ENCODE measurements at regions not wholly inside any gene's neighbourhood (a gene's known extent, or its start where the extent isn't known, plus 50 kb on each side); places are given as distances from the start of the nearest gene placed in this dataset.

- no peak overlapping the region for H3K4me3 ChIP-seq
- no peaks in the 10 kb centered on the region for H3K9me3 ChIP-seq (ENCODE audit: low read depth, low read length)
- no peaks in the 10 kb centered on the region for H3K36me3 ChIP-seq (ENCODE audit: insufficient read depth, low read length)
- no peak for DNase-seq (ENCODE audit: low read depth, low spot score)
- H3K27ac ChIP-seq: no peak overlapping the region
- TF ChIP-seq EZH2 (IDR thresholded peaks at IDR 0.05) (no peak), POLR2AphosphoS5 (IDR thresholded peaks at IDR 0.05; ENCODE audit: borderline replicate concordance, low read depth, low read length) (no peak), FOXP2 (optimal IDR thresholded peaks at IDR 0.05; ENCODE audit: control extremely low read depth, extremely low read length, insufficient read depth) (no peak)
- H3K9ac ChIP-seq (ENCODE audit: insufficient read length): no peak overlapping the region
Observed at GRCh38 chr5:143567583-143568504, 164.4 kb upstream of the NR3C1 start.

GRCh38 chr5:143566139-143566538 lies 162.7 kb upstream of the NR3C1 start:
- Histone ChIP-seq H3K36me3 (ENCODE audit: insufficient read depth, low read length) (no peaks in the 10 kb centered on the region), H3K9ac (ENCODE audit: insufficient read length) (no peak overlapping the region), H3K9me3 (ENCODE audit: low read depth, low read length) (no peaks in the 10 kb centered on the region), H3K27ac (no peak overlapping the region), H3K4me3 (no peak overlapping the region)
- DNase-seq (ENCODE audit: low read depth, low spot score): no peak
- TF ChIP-seq FOXP2 (optimal IDR thresholded peaks at IDR 0.05; ENCODE audit: control extremely low read depth, extremely low read length, insufficient read depth) (no peak), POLR2AphosphoS5 (IDR thresholded peaks at IDR 0.05; ENCODE audit: borderline replicate concordance, low read depth, low read length) (no peak), EZH2 (IDR thresholded peaks at IDR 0.05) (no peak)

GRCh38 chr5:143564417-143564816 lies 160.9 kb upstream of the NR3C1 start:
- TF ChIP-seq FOXP2 (optimal IDR thresholded peaks at IDR 0.05; ENCODE audit: control extremely low read depth, extremely low read length, insufficient read depth): no peak
- no peak for TF ChIP-seq EZH2 (IDR thresholded peaks at IDR 0.05)
- TF ChIP-seq POLR2AphosphoS5 (IDR thresholded peaks at IDR 0.05; ENCODE audit: borderline replicate concordance, low read depth, low read length): no peak
- Histone ChIP-seq H3K9ac (ENCODE audit: insufficient read length) (no peak overlapping the region), H3K36me3 (ENCODE audit: insufficient read depth, low read length) (no peaks in the 10 kb centered on the region), H3K27ac (no peak overlapping the region), H3K4me3 (no peak overlapping the region), H3K9me3 (ENCODE audit: low read depth, low read length) (no peaks in the 10 kb centered on the region)
- DNase-seq (ENCODE audit: low read depth, low spot score): no peak

DNA sequence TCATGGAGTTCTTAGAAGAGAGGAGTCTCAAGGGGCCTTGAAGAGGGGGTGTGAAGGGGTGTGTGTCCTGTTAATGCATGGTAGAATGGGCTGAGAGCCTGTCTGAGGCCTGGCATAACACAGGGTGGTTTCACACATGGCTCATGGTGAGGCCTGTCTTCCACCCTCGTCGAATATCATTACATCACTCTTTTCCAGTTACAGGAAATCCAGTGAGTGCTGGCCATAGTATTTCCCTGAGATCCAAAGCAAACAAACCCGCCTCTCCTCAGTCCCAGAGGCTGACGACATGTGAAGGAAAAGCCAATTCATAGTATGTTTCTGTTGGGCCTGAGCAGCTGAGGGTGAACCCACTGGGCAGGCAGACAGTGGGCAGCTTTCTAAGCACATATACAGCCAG lies 159.4 kb upstream of the NR3C1 start:
- Histone ChIP-seq H3K27ac (no peak overlapping the region), H3K4me3 (no peak overlapping the region), H3K9ac (ENCODE audit: insufficient read length) (no peak overlapping the region), H3K9me3 (ENCODE audit: low read depth, low read length) (no peaks in the 10 kb centered on the region), H3K36me3 (ENCODE audit: insufficient read depth, low read length) (no peaks in the 10 kb centered on the region)
- DNase-seq (ENCODE audit: low read depth, low spot score): no peak
- TF ChIP-seq POLR2AphosphoS5 (IDR thresholded peaks at IDR 0.05; ENCODE audit: borderline replicate concordance, low read depth, low read length) (no peak), EZH2 (IDR thresholded peaks at IDR 0.05) (no peak), FOXP2 (optimal IDR thresholded peaks at IDR 0.05; ENCODE audit: control extremely low read depth, extremely low read length, insufficient read depth) (no peak)

DNA sequence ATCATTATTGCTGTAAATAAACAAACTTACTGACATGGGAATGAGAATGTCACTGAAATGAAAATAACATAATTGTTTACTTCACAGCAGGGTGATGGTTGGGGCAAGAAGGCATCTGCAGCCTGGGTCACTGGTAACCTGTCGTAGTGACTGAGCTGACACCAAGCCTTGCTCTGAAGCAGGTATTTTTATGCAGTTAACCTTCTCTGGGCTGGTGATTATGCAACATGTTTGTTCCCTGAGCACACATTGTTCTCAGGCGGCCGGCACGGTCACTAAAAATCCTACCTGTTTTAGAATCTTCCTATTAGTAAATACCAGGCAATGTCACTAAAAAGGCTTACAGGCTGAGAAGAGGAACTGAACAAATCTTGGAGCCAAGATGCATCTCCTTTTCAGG lies 157.7 kb upstream of the NR3C1 start:
- H3K9me3 ChIP-seq (ENCODE audit: low read depth, low read length): no peaks in the 10 kb centered on the region
- H3K36me3 ChIP-seq (ENCODE audit: insufficient read depth, low read length): no peaks in the 10 kb centered on the region
- no peak for TF ChIP-seq FOXP2 (optimal IDR thresholded peaks at IDR 0.05; ENCODE audit: control extremely low read depth, extremely low read length, insufficient read depth)
- no peak for TF ChIP-seq EZH2 (IDR thresholded peaks at IDR 0.05)
- TF ChIP-seq POLR2AphosphoS5 (IDR thresholded peaks at IDR 0.05; ENCODE audit: borderline replicate concordance, low read depth, low read length): no peak
- H3K4me3 ChIP-seq: no peak overlapping the region
- no peak overlapping the region for H3K9ac ChIP-seq (ENCODE audit: insufficient read length)
- DNase-seq (ENCODE audit: low read depth, low spot score): no peak
- no peak overlapping the region for H3K27ac ChIP-seq

- no peaks in the 10 kb centered on the region for H3K36me3 ChIP-seq (ENCODE audit: insufficient read depth, low read length)
- no peak overlapping the region for H3K9ac ChIP-seq (ENCODE audit: insufficient read length)
- no peak overlapping the region for H3K4me3 ChIP-seq
- DNase-seq (ENCODE audit: low read depth, low spot score): no peak
- no peaks in the 10 kb centered on the region for H3K9me3 ChIP-seq (ENCODE audit: low read depth, low read length)
- no peak overlapping the region for H3K27ac ChIP-seq
- TF ChIP-seq FOXP2 (optimal IDR thresholded peaks at IDR 0.05; ENCODE audit: control extremely low read depth, extremely low read length, insufficient read depth) (no peak), EZH2 (IDR thresholded peaks at IDR 0.05) (no peak), POLR2AphosphoS5 (IDR thresholded peaks at IDR 0.05; ENCODE audit: borderline replicate concordance, low read depth, low read length) (no peak)
Observed at GRCh38 chr5:143560378-143560777, 156.9 kb upstream of the NR3C1 start.

DNA sequence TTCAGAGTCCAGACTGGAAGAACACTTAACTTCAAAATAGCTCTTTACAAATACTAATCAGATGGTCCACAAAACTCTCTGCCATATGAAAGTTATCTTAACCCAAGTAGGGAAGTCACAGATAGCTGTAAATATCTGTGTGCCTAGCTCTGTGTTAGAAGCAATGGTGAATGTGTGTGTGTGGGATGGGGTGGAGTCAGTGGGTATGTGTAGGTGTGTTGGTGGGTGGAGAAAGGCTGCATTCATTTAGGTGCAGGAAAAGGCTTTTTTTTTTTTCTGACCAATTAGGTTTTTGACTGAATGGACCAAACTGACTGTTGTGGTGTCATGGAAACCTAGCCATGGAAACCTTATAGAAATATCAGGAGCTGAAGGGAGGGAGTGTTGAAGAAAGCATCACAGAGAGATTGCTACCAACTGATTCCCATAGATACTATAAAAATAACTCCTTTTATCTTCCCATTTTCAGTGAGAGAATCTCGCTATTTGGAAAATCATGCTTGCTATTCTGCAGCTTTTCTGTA lies 156.2 kb upstream of the NR3C1 start:
- H3K9ac ChIP-seq (ENCODE audit: insufficient read length): no peak overlapping the region
- no peak for DNase-seq (ENCODE audit: low read depth, low spot score)
- TF ChIP-seq FOXP2 (optimal IDR thresholded peaks at IDR 0.05; ENCODE audit: control extremely low read depth, extremely low read length, insufficient read depth): no peak
- no peaks in the 10 kb centered on the region for H3K36me3 ChIP-seq (ENCODE audit: insufficient read depth, low read length)
- no peak overlapping the region for H3K4me3 ChIP-seq
- H3K9me3 ChIP-seq (ENCODE audit: low read depth, low read length): no peaks in the 10 kb centered on the region
- H3K27ac ChIP-seq: no peak overlapping the region

- Histone ChIP-seq H3K9ac (ENCODE audit: insufficient read length) (no peak overlapping the region), H3K4me3 (no peak overlapping the region), H3K9me3 (ENCODE audit: low read depth, low read length) (no peaks in the 10 kb centered on the region), H3K27ac (no peak overlapping the region), H3K36me3 (ENCODE audit: insufficient read depth, low read length) (no peaks in the 10 kb centered on the region)
- TF ChIP-seq EZH2 (IDR thresholded peaks at IDR 0.05) (no peak), POLR2AphosphoS5 (IDR thresholded peaks at IDR 0.05; ENCODE audit: borderline replicate concordance, low read depth, low read length) (no peak), FOXP2 (optimal IDR thresholded peaks at IDR 0.05; ENCODE audit: control extremely low read depth, extremely low read length, insufficient read depth) (no peak)
- DNase-seq (ENCODE audit: low read depth, low spot score): no peak
Observed at GRCh38 chr5:143558048-143558447, 154.6 kb upstream of the NR3C1 start.

Measured in SK-N-MC (cell line).